ENCODE measurements at regions not wholly inside any gene's neighbourhood (a gene's known extent, or its start where the extent isn't known, plus 50 kb on each side); places are given as distances from the start of the nearest gene placed in this dataset.

- TF ChIP-seq MTA3 (IDR thresholded peaks at IDR 0.05; ENCODE audit: borderline replicate concordance): peak; percentile 74; the same call in 1 of the 2 replicates
- 0 out of 2 replicates have a peak, but pooled peaks have one; percentile 39 for TF ChIP-seq CREB3L1 (IDR thresholded peaks at IDR 0.05; ENCODE audit: borderline replicate concordance, low read depth)
- TF ChIP-seq POLR3A (IDR thresholded peaks at IDR 0.05; ENCODE audit: borderline replicate concordance, extremely low read depth, insufficient read depth, insufficient read length): no peak
- TF ChIP-seq HDAC2 (IDR thresholded peaks at IDR 0.05): peak; percentile 76
- TF ChIP-seq PBX2 (CRISPR knock-in tag; IDR thresholded peaks at IDR 0.05; ENCODE audit: low read depth): no peak
- no peak for TF ChIP-seq PBX2 (tag; conservative IDR thresholded peaks at IDR 0.05; ENCODE audit: low read depth)
- no peak for TF ChIP-seq ZSCAN29 (IDR thresholded peaks at IDR 0.05)
- peak; percentile 53; the same call in 1 of the 2 replicates for TF ChIP-seq E2F3 (CRISPR knock-in tag; IDR thresholded peaks at IDR 0.05)
- no peak for TF ChIP-seq ZKSCAN8 (CRISPR knock-in tag; IDR thresholded peaks at IDR 0.05)
- TF ChIP-seq POU5F1 (IDR thresholded peaks at IDR 0.05; ENCODE audit: borderline replicate concordance, low read depth, low read length, partially characterized antibody): no peak
- TF ChIP-seq SAFB2 (IDR thresholded peaks at IDR 0.05; ENCODE audit: borderline replicate concordance, low read depth, low read length, severe bottlenecking): no peak
- TF ChIP-seq GTF2A2 (tag; IDR thresholded peaks at IDR 0.05): no peak
- no peak for TF ChIP-seq RHOXF2B (CRISPR knock-in tag; conservative IDR thresholded peaks at IDR 0.05)
- no peak for TF ChIP-seq CHD2 (IDR thresholded peaks at IDR 0.05; ENCODE audit: low read depth, low read length)
- TF ChIP-seq NFIC (IDR thresholded peaks at IDR 0.05): no peak
- TF ChIP-seq ZNF224 (CRISPR knock-in tag; IDR thresholded peaks at IDR 0.05): no peak
- TF ChIP-seq CHCHD3 (CRISPR knock-in tag; IDR thresholded peaks at IDR 0.05): no peak
- no peak for TF ChIP-seq GTF2F1 (IDR thresholded peaks at IDR 0.05; ENCODE audit: low read depth, low read length)
- TF ChIP-seq BRD9 (IDR thresholded peaks at IDR 0.05; ENCODE audit: low read depth, partially characterized antibody): peak; percentile 3
- TF ChIP-seq JUN (IDR thresholded peaks at IDR 0.05; ENCODE audit: borderline replicate concordance, low read depth, low read length): peak; percentile 61; the same call in 1 of the 2 replicates
- TF ChIP-seq JUN (CRISPR knock-in tag; IDR thresholded peaks at IDR 0.05; ENCODE audit: borderline replicate concordance): no peak
- no peak for TF ChIP-seq HCFC1 (IDR thresholded peaks at IDR 0.05; ENCODE audit: low read depth, low read length)
- no peak for TF ChIP-seq ZNF77 (CRISPR knock-in tag; IDR thresholded peaks at IDR 0.05)
- no peak for TF ChIP-seq ZBTB5 (IDR thresholded peaks at IDR 0.05)
Measured at GRCh38 chr6:43937236-43938177, 167.5 kb downstream of the VEGFA start (continued).

Measured in K562 (cell line).